ENCODE measurements at regions not wholly inside any gene's neighbourhood (a gene's known extent, or its start where the extent isn't known, plus 50 kb on each side); places are given as distances from the start of the nearest gene placed in this dataset.

DNA sequence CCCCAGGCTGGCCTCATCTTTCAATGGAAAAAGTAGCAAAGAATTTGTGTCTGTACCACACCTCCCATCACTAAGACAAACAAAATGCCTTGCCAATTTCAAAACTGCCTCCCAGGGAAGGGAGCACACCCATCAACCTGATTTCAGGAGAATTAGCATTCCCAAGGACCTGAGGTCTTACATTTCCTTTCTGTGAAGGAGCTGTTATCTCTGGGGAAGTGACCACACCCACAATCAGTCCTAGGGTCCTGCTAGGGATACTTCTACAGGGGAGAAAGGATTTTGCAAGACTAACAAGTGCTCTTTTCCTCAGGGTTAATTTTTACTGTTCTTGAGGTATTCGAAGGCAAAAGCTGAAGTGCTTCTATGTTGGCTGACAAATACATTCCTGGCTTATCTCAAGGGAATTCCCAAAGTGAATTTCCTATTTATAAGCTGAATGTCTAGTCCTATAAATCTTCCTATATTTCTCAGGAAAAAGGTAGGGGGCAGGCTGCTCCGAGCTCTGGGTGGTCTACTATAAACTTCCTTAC, 97.4 kb upstream of the ITGA1 start:
- DNase-seq: no peak

DNA sequence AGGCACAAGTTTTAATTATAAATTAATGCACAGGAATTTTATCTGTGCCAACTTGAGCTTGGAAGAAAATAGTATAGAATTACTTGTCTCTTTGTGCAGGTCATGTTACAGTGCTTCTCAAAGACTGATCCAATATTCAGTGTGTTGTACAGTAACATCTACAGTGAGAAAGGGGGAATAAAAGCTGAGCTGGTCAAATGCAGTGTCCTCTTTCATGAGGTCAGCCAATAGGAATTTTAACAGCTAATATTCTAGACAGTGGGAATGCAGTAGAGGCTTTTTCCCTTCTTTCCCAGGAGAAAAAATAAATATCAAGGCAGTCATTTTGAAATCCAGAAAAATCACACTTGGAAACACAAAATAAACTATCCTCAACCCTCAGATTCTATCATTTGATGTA, 95.7 kb upstream of the ITGA1 start:
- no peak for DNase-seq

DNA sequence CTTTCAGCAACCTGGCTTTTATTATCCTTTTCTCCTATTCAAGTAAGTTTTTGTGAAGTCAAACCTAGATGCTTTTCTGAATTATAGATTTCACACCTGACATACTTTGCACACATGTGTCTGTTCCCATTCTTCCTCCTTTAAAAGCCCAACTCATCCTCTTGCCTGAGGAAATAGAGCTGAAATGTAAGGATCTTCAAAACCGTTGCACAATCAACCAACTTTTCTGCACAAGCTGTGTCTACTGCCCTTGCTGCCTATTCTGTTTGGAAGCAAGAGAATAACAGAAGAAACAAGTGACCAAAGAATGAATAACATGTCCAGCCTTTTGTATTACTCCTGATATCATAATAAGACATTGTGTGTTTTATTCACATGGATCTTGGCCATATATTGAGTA, 95.1 kb upstream of the ITGA1 start:
- DNase-seq: no peak

DNA sequence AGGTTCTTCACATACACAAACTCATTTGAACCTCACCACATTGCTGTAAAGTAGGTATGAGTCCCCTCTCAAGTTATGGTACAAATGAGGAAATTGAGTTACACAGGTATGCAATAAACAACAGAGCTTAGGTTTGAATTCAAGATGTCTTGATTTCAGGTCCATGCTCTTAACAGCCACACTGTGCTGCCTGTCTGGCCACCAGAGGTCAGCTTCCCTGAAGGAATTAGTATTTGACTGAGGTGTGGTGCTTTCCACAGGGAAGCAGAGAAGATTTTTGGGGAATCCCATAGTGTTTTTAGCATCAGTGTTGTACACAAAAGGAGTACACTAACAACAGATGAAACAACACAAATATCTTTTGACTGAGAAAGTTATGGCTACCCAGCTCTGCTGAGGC, 94.4 kb upstream of the ITGA1 start:
- no peak for DNase-seq

DNA sequence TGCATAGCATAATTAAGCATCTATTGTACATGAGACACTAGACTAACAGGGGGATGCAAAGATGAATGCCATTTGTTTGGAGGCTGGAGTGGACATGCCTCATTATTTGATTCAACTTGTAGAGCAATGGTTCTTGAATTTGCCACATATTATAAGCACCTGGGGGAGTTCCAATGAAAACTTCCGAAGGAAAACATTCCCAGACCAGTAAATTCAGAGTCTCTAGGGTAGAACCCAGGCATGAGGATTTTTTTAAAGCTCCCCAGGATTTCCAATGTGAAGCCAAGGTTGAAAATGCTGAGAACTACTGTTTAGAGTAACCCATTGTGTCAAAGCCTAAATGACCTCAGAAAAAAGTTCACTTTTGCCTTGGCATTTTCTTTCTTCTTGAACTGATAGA, 93.9 kb upstream of the ITGA1 start:
- DNase-seq: no peak

DNA sequence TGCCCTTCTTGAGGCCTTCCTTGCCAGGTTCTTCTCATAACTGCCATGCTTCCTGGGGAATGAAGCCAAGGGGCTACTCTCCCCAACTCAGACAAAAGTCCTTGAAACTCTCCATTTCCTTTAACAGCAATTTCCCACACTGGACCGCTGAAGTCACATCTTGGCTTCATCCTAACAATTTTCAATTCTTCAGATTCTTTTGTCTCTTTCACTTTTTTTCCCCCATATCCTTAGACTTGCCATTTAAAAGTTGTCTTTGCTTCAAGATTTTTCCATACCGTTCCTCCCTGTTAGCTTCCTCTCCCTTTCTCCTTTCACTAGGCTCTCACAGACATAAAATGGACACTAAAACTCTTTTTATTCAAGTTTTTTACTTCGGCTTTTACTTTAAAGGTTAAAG, 93.1 kb upstream of the ITGA1 start:
- no peak for DNase-seq

DNA sequence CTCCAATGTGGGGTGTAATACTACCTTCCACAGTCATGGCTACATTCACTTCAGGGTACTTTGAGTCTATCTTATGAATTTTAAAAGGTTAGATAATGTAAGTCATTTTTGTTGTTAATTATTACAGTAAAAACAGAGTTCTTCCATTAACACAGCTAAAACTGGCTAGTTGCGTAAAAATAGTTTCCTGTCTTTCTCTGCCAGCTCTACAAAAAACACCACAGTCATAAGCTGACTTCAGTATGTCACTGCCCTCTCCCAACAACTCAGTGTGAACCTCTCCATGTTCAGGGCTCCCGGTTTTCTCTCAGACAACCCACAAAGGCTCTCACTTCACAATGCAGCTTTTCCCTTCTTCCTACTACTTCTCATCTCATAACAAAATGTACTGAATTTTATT, 84.8 kb upstream of the ITGA1 start:
- DNase-seq: no peak

DNA sequence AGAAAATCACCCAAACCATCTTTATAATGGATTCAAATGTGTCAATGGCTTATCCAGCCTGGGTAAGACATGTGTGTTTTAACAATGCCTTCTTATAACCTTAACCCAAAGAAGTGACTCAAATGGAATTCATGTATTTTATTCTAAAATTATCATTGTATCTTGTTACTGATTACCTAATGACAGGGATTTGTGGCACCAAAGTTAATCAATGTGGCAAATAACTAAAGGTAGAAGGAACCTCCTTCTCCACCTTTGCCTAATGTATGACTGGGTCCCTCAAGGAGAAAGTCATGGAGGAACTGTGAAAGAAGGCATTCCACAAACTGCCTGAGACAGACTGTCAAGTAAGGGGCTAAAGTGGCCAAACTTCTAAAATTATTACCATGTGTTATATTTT, 84.4 kb upstream of the ITGA1 start:
- DNase-seq: no peak

DNA sequence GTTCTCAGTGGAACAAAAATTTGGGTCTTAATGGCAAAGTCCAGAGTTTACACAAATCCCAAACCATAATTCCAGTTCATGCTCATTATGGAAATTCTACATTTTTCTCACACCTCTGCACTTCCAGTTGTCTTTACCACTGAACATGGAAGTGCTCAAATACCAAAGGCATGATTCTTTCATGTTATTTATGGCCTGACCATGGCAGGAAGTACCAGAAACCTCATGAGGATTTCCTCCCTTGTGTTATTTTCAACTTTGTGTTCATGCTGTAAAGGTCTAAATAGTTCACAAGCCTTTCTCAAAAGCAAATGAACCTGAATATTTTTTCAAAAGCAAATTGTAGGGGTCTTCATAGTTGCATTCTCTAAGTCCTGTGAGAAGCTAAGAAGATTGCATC, 82.0 kb upstream of the ITGA1 start:
- no peak for DNase-seq

DNA sequence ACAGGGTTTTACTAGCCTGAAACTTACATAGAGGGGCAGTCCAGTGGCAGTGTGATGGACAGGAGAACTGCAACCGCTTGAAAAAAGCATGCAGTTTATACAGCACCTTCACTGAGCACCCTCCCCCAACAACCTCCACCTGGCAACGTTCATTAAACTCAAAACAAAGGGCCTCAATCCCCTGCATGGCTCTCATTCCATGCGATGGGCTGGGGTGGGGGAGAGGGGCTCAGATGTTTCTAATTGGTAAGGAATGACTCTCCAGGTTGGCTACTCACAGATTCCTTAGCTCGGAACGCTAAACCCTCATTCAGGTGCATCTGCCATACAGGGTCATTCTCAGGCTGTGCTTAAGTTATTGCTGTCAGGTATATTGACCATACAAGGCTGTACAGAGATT, 80.9 kb upstream of the ITGA1 start:
- no peak for DNase-seq

DNA sequence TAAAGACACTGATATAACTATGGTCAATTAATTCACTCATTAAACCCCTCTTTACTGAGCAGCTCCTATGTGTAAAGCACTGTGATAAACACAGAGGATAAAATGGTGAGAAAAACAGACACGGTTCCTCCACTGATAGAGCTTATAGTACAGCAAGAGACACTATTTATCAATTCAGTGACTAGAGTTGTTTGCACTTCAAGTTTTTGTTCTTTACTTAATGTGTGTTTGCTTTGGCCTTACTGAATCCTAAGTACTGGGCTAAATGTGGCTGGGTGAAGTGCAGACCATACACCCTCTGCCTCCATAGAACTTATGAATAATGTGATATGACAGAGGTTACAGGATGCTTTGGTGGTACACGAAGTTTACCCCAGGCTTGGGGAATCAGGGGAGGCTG, 80.1 kb upstream of the ITGA1 start:
- DNase-seq: no peak

DNA sequence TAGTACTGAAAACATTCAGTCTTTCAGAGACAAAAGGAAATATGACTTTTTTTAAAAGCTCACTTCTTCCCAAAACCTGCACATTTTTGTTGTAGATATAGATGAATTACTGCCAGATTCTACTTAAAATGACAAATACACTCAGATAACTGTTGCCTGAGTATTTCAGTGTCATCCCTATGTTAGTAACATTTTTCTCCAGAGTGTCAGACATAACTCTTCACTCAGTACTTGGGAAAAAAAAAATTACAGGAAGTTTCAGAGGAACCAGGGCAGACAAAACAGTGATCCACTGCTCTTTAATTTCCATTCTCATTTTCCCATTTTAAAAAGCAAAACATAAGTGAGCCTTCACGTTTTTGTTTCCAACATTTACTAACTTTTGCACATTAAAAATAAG, 79.3 kb upstream of the ITGA1 start:
- DNase-seq: no peak

DNA sequence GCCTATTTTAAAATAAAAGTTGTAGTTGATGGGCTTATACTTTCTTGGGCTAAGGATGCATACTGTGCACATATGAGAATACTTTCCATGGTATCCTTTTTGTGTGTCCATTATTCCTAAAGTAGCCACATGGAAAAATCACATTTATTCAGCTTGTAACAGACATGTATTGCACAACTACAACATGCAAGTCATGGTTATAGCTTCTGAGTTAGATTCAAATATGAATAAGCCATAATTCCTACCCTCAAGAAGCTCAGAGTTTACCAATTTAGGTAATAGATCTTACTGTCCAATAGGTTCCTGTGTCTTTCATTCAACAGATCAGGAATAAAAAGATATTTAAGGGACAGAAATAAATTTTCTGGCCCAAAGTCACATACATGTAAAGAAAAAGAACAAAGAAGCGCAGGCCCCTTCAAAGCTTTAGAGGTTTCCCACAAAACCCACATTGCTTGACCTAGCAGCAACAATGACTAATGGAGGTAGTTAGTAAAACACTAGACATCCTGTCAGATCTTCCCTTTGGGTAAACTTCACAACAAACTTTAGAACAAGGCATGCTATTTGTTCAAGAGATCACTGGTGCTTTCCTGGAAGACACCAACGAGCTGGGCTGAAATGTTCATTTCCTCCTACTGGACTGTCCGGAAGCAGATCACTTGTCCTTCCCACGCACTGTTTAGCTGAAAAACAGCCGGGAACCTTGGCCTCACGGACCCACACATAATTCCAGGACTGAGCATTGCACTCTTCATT, 78.4 kb upstream of the ITGA1 start:
- DNase-seq: no peak

DNA sequence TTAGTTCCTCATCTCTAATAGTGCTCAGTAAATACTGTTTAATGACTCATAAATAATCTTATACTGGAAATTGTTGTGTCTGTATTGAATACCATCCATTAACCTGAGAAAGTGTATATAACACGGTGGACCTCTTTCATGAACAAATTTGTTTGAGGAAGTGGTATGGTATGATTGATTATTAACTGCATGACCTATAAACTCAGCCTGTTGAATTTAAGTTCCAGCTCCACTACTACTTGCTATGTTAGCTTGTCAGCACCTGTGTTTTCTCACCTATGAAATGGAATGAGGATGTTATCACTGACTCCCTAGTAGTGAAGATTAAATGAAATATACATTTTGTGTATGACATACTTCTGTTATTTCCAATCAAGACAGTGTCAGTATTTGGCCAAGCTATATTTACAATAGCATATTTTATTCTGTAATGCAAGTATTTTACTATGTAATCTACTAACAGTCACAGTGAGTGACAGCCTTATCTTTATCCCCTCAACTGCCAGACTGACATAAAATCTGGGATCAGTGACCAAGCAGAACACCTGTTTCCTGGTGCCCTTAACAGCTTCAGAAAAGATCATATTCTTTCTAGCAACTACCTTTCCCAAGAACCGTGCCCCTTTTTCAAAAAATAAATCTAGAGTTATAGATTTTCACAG, 77.3 kb upstream of the ITGA1 start:
- DNase-seq: no peak

DNA sequence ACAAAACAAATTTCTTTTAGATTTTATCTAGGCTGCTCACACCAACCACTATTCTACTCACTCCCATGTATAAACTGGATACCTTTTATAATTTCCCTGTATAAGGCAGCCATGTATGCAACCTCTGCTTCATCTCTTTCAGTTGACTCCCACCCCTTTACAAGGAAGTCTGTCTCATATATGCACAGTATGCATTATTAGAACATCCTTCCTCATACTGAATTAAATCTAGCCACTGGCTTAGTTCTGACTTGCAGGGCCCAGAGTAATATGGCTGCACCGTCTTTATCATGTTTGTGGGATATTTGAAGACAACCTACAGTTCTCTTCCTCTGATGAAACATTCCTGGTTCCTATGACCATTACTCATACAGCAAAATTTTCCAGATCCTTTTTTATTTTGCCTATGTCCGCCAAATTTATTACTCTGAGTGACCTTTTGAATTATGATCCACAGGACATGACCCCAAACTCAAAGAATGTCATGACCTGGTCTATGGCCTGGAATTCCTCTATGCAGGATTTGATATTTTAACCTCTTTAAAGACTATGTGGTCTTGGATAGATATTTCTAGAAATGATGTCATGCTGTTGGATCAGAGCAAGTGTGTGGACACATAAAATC, 76.6 kb upstream of the ITGA1 start:
- no peak for DNase-seq

DNA sequence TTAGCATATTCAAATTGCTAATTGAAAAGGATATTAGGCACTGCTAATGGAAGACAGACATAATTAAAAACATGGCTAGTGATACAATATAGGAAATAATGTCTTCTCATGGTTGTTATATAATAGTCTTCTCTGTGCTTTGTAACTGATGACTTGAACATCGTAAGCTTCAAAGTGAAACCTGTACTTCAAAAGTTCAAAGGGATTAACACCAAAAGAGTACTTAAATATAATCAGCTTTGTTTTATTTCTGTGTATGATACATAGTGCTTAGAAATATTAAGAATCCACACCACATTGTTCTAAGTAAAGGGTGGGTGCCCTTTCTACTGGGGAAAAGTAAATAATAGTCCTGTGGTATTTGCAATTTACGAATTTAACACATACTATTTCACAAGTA, 75.4 kb upstream of the ITGA1 start:
- DNase-seq: no peak

DNA sequence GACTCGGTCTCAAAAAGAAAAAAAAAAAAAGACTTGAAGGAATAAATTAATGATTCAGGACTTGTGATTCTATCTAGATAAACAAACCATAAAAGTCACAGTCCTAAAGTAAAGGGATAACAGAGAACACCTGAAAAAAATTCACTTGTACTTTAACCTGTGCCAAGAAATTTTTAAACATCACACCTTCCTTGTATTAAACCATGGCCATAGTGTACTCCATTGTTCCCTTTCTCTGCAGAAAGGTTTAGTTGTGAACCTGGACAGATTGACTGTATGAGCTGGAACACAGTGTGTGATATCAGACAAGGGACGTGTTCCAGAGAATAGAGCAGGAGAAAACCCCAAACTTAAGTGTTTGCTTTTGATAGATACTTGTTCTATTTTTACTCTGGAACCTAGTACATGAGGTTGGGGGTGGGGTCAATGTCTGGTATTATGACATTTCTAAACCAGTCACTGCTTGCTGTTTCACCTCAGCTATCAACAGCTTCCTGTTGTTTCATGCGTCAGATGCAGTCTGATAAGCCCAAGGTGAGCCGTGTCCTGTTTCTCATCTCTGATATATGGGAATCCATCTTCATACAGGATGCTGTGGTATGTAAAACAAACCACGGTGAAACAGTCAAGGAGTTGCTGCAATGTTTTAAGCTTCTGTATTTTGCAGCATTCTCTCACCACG, 62.5 kb upstream of the ITGA1 start:
- no peak for DNase-seq

DNA sequence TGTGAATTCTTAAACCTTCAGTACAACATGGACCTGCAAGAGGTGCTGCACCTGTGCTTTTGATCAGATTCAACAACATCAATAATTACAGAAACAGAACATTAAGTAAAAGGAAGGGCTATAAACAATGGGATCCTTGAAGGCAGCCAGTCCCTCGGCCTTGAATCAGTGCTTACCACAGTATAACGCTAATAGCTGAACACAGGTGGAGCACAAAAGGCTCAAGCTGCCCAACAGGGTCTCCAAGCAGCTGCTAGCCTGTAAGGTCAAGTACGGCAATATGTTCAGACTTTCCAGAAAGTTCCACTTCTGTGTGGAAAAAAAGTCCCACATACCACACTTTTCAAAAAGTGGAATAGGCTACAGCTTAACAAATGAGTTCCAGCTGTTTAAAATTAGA, 61.9 kb upstream of the ITGA1 start:
- no peak for DNase-seq

DNA sequence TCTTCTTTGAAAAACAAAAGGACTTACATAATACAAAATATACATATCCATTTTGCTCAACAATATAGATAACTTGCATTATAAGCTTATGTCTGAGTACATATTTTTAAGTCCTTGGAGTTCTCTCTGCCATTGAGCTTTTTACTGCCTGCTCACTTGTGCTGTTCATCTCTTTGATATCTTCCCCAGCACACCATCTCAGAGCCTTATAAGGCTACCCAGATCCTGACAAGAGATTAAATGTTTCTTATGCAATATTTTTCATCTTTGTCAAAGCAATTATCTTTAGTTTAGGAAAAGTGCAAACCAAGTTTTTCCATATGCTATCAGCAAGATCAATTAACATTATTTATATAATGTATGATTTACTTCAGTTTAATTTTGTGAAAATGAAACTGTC, 60.7 kb upstream of the ITGA1 start:
- DNase-seq: no peak

DNA sequence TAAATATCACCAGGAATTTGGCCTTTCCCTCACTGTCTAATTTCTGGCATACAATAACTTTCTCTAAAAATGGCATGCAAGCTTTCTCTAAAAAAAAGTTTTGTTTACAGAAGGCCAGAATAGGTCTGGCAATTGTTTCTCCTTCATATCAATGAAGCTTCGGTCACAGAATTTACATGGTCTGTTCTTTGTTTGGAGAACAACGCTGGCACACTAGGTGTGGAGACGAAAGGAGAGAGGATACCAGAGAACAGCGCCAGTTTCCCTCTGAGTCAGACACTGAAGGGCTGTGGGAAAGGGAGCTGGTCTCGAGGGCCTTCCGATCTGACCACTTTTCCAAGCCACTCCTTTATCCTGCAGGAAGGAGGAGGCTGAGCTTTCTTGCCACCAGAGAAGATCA, 60.1 kb upstream of the ITGA1 start:
- DNase-seq: no peak

DNA sequence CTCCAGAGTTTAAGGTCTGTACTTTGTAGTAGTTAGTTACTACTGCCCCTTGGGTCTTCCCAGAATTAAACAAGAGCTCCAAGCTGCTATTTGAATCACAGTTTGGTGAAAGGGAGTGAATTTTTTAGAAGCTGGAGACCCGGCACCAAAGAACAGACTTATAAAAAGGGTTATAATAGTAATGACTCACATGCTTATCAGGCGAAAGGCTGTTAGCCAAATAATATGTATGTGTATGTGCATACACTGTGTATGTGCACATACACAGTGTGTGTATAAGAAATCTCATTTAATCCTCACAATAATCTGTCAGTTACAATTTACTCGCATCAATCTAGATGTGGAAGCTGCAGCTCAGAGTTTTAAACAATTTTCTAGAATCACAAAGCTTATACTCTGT, 59.5 kb upstream of the ITGA1 start:
- DNase-seq: no peak

DNA sequence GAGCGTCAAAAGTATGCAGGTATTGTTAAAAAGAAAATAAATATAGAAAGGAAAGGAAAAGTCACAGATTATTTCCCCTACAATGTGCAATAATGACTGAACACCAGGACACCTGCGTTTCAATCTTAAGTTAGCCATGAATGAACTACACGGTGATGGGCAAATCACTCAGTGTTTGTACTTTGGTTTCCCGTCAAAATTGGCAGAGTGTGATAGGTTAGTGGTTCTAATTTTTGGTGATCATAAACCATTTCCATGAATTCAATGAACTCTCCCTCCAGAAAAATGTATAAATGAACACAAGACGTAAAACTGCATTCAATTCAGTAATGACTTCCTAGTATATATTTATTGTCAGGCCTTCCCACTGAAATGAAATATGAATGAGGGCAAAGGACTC, 59.0 kb upstream of the ITGA1 start:
- DNase-seq: no peak

DNA sequence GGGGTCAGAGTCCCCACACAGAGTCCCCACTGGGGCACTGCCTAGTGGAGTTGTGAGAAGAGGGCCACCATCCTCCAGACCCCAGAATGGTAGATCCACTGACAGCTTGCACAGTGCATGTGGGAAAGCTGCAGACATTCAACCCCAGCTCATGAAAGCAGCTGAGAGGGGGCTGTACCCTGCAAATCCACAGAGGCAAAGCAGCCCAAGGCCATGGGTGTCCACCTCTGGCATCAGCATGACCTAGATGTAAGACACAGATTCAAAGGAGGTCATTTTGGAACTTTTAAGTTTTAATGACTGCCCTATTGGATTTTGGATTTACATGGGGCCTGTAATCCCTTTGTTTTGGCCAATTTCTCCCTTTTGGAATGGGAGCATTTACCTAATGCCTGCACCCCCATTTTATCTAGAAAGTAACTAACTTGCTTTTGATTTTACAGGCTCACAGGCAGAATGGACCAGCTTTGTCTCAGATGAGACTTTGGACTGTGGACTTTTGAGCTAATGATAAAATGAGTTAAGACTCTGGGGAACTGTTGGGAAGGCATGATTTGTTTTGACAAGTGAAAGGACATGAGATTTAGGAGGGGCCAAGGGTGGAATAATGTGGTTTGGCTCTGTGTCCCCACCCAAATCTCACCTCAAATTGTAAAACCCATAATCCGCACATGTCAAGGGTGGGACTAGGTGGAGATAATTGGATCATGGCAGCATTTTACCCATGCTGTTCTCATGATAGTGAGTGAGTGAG, 56.3 kb upstream of the ITGA1 start:
- DNase-seq: no peak

All from DMS79 (cell line).